OCI-LY7 (cell line): ENCODE measurements at regions not wholly inside any gene's neighbourhood (a gene's known extent, or its start where the extent isn't known, plus 50 kb on each side); places are given as distances from the start of the nearest gene placed in this dataset.

Experiments used
- CTCF ChIP-seq: fragments of 200-600 bp; sonication (generic); conservative IDR thresholded peaks from 2 replicates; pipeline ENCODE4 v1.5.1; 2014; ENCODE audit warnings: mild to moderate bottlenecking, antibody characterized with exemption, low read length, moderate library complexity, mixed read lengths
- EZH2phosphoT487 ChIP-seq: fragments of 200-600 bp; sonication (generic); IDR thresholded peaks from 2 replicates; pipeline ENCODE4 v1.6.1; 2018; ENCODE audit warnings: low read depth, borderline replicate concordance, mild to moderate bottlenecking, mixed run types, antibody characterized with exemption, low read length, moderate library complexity, mixed read lengths

GRCh38 chr7:93737953-93738352 is 152.6 kb downstream of the TFPI2 start:
- no peak for TF ChIP-seq CTCF
- no peak for TF ChIP-seq EZH2phosphoT487
